HG03045 (cell line): ENCODE measurements at regions not wholly inside any gene's neighbourhood (a gene's known extent, or its start where the extent isn't known, plus 50 kb on each side); places are given as distances from the start of the nearest gene placed in this dataset.

ENCODE experiments used
- ATAC-seq: cut with Tn5 transposase; IDR thresholded peaks from one replicate; pipeline ENCODE4 v1.9.1; 2021; ENCODE audit warnings: mild to moderate bottlenecking, moderate library complexity; ENCODE audit not compliant: unreplicated experiment

DNA sequence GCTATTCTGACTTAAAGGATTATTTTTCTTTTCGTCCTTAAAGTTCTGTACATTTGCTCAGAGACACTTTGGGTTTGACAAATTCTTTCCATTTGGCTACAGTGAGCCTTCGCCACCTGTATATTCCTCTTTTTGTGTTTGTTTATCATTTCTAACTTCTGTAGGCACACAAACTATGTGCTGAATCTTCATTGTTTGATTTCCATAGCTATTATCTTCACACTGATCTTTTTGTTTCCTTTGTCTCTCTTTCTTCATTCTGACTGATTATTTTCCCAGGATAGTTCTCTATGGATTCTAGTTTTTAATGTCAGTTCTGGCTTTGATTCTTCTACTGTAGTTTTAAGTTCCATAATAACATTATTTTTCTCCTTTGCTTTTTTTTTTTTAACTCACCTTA lies 350.2 kb downstream of the ZNF521 start:
- ATAC-seq = no peak

DNA sequence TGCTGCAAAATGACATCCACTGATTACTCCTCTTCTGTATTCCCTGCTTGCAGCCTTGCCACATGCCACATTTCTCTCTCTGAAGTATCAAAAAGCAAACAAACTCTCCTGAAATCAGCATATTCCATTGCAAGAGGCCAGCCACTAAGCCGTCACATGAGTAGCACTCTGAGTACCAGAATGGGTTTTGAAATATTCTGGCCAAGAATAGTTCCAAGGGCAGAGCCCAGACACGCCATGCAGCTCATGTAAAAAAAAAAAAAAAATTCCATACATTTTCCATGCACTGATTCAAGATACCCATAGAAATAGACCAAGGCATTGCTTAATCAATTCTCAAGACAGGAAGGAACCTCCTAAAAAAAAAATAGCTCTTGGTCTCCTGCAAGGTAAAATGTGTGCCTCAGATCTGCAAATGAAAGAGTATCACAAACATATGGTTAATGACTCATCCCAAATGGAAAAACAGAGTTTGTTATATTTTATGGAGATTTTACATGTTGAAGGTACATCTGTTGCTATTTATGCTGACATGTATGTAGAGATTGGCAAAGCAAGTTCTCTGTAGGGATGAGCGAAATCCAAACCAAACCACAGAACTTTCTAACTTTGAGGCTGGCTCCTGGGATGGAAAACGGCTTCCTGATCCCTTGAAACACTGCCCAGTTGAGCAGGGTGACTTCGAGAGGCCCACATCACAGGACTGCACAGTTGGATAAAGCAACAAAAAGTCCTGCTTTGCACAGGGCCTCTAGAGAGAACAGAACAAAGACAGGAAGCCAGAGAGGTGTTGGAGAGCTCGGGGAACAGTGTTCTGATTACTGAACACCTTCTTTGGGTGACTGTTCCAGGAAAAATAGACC lies 346.2 kb downstream of the ZNF521 start:
- ATAC-seq = no peak

DNA sequence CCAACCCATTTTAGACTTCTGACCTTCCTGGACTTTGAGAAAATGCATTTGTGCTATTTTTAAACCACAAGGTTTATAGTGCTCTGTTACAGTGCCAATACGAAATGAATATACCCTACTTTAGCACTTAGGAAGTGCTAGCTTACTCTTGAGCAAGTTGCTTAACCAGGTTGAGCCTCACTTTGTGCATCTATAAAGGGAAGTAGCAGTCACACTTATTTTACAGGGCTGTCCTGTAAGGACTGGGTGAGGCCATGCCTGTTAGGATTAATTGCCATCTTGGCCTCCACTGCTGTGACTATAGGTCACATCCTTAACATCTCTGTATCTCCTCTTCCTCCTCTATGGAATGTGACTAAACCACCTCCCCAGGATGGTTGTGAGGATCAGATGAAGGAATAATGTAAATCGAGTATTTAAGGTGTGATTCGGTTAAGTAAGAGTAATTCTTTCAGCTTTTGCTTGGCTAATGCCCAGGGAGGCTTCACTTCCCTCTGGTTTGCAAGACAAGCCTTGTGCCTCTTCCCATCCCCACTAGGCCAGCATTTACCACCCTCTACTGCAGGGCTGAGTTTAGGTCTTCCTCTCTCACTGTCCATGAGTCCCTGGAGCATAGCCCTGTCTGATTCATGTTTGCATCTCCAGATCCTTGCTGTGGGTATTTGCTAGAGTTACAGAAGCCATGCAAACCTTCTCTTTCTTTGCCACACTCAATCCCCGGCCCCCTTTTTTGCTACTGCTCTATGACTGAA lies 341.2 kb downstream of the ZNF521 start:
- ATAC-seq = no peak
